Dedifferentiated amniotic fluid mesenchymal stem cell (primary cell): ENCODE measurements at regions not wholly inside any gene's neighbourhood (a gene's known extent, or its start where the extent isn't known, plus 50 kb on each side); places are given as distances from the start of the nearest gene placed in this dataset.
"Not testable (repeated sequence)": the region's sequence is repeated elsewhere in the genome, so short reads cannot be mapped to it uniquely, and the experiment has no call there.

ENCODE experiments used
- DNase-seq: peaks from one replicate; pipeline ENCODE4 v3.0.0-alpha.2; 2016; ENCODE audit errors: extremely low spot score

DNA sequence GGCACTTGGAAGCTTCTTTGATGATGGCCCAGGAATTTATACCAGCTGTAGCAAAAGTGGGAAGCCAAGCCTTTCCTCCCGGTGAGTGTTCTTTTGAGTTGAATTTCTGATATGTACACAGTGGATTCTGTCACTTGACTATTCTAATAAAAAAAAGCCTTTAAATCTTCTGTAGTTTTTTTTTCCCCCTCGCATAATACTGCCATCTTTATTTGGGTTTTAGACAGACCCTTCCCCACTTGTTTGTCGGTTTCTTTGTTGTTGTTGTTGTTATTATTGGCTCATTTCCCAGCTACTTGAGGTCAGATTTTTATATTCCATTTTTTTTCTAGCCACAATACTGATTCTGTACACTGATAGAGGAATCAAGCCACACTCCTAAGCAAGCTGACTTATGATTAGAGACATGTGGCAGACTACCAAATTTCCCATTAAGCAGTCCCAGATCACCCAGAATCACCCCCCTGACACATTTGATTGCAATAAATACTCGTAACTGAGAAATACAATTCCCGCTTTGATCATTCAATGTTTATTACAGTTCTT is 122.4 kb upstream of the IL12A start:
- no peak for DNase-seq

DNA sequence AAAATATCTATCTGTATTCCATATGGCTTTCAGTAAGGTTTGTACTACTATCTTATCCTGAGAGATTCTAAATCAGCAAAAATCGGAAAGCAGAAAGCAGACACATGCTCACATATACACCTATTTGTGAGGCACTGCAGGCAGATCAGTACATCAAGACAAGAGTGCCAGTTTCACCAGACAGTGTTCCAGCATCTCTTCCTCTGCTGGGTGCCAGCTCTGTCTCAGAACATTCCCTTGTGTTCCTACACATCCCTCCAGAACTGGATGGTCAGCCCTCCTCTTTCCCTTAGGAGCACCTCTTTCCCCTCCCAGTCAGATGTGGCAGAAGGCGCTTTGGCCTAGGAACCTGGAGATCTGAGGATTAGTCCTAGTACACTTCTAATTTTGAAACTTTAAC is 121.3 kb upstream of the IL12A start:
- no peak for DNase-seq

- no peak for DNase-seq
Observed at GRCh38 chr3:159870723-159871122, 117.9 kb upstream of the IL12A start.

DNA sequence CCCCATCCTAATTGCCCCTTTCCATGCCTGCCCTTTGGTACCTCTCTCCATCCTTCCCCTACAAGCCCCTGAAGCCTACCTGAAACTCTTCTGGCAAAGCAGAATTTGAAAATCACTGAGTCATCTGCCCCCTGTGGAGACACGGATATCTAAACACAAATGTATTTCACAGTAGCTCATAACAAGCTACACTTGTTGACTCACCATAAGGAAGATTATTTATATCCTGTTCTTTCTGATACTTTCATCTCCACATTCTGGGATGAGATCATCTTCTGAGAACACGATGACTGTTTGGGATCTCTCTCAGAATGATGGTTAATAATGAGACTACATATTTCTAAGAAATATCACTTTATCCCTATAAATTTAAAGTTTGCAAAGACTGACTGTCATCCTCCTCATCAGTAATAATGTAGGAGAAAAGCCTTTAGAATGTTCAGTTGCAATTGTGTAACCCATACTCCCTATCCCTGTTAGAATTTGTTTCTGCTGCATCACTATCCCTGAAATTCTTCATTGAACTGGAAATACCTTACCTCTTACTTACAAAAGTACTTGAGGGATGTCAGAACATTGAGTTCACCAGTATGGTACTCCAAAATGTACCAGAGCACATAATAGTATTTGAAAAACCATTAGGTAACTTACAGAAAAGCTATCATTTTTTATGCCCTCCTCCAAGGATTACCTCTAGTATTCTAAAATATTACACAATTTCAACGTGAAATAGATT is 116.1 kb upstream of the IL12A start:
- DNase-seq, result peak; percentile 64

DNA sequence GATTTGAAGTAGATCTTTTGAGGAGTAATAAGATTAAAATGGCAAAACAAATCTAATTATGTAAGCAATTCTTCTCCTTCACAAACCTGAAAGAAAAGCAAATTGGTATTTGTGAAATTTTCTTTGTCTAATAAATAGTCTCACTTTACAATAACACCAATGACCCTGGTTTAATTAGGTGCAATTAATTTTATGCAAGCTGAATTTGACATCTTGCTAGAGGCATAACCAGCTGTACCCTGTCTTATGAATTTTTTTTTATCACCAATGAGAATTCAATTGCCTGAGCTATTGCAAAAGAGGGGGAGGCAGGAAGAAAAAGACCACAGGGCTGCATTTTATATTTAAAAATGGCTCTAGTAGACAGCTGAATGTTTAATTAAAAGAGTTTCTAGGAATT is 113.5 kb upstream of the IL12A start:
- DNase-seq, result no peak

DNA sequence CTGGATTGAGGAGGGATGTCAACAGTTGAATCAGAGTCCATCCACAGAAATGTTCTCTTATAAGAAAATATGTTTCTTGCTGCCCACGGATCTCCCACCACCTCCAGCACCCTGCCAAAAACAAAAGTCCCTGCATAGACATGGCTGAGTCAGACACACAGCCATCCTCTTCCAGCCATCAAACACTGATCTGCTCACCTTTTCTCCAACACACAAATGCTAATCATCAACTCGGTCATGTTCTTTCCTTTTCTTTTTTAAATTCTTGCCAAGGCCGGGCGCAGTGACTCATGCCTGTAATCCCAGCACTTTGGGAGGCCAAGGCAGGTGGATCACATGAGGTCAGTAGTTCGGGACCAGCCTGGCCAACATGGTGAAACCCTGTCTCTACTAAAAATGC is 110.7 kb upstream of the IL12A start:
- no peak for DNase-seq

DNA sequence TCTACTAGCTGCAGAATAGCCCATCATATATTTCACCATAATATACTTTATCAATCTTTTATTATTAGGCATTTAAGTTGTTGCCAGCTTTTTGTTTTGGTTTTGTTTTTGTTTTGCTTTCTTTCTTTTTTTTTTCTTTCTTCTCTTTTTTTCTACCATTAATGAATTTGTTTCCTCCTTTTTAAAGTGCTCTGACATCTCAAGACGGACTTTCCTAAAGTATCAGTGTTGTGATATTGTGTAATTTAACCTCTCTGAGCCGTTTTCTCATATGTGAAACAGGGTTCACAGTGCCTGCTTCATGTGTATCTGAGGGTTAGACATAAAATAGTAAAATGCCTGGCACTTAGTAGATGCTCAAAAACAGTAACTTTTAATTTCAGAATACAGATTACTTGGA is 109.5 kb upstream of the IL12A start:
- DNase-seq, result no peak

DNA sequence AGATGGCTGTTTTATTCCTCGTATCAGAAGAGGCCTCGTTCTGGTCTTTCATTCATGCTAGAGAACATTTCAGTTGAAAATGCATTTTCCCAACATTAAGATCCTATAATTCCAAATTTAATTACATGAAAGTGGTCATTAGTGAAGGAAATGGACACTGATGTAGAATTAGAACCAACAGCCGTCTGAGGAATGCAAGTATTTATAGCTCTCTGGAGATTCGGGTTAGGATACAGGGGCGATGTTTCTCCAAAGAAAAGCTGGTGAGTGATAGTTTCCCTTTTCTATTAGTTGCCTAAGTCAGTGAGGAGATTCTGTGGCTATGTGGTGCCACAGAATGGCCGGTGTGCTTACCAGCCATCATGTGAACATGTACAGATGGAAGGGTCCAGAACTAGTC is 109.0 kb upstream of the IL12A start:
- DNase-seq, result no peak

DNA sequence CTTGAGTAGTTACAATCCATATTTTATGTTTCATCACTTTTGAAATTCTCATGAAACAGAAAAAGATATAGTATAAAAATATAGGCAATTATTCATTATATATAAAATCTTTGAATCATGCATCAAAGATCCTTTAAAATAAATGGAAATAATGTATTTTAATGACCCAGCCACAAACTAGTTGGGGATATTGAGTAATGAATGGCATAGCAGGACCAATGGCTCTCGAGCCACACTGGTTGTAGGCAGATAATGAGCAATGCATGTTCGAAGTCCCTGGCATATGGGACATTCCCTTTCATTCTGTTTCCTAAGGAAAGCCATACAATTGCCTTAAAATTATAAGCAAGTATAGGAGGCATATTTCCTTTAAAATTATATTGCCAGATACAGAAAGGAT is 107.4 kb upstream of the IL12A start:
- DNase-seq, result no peak

- no peak for DNase-seq
Observed at GRCh38 chr3:159881828-159882309, 106.8 kb upstream of the IL12A start.

DNA sequence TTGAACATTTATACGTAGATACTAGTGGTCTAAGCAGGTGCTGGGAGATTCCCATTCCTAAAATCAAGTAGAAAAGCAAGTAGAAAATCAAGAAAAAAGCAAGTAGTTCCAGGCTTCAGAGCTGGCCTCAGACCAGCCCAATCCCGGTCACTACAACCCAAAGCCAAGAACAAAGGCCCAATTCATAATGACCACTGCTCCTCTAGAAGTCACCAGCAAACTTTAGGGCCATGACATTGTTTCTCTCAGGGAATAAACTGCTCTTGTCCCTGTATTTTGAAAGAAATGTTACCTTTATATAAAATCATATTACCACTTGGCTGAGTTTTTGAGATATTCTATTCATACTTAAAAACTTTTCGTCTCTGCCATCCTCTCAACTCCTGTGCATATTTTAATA is 106.3 kb upstream of the IL12A start:
- no peak for DNase-seq

DNA sequence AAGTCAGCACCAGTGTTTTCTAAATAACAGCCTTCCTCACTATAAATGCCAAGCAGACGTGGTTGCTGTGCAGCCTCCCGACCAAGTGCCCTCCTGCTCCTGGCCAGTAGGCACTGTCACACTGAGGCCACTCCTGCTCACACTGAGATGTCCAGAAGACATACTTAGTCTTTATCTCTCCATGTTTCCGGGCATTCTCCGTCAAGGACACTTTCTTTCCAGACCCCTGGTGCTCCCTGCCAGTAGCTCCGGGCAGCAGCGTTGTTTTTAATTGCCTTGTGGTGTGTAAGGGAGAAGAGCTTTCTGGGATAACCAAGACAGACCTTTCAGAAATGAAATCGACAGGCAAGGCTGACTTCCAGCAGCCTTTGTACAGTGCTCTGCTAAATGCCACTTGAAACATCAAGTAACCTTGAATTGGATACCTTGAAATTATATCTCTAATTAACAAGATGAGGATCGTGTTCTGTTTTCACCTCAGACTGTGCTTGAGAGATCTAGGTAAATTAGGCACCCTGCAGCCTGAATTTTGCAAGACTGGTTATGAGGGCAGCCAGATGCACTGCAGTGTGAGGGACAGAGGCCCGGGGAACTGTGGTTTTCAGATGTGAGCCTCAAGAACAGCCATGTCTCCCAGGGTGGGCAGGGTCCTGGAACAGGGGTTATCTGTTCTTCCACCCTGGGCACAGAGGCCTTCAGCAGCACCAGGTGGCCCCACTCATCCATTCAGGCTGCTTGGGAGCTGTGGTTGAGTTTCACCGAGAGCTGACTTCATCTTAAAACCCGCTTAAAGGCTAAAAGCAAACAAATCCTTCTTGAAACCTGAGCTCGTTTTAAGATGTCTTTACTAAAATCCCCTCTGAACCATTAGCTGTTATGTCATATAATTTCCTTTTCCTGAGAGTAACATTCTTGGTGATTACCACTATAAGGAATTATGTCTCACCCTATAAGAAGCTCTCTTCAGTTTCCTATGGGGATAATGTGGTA is 105.5 kb upstream of the IL12A start:
- DNase-seq, result peak; percentile 54

GRCh38 chr3:159884661-159885402 is 103.8 kb upstream of the IL12A start:
- DNase-seq, result peak; percentile 39

GRCh38 chr3:159886050-159886449 is 102.6 kb upstream of the IL12A start:
- DNase-seq, result no peak

- not testable (repeated sequence) for DNase-seq
Observed at GRCh38 chr3:159886530-159886929, 102.1 kb upstream of the IL12A start.

DNA sequence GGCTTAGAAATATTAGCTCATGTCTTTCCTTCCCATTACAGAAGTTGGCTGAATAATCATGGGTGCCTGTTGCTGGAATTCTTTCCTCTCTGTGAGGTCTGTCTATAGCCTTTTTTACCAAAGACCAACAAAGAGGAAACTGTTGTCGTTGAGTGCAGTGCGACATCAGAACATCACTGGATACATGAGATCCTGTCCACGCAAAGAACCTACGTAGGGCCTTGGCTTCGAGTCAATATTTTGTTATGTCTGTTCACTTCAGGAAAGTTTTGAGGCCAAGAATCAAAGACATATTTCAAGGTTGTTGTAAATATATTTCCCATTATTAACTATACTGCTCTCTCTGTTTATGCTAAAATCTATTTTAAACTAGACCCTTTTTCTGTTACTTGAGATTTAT is 101.5 kb upstream of the IL12A start:
- DNase-seq, result no peak

DNA sequence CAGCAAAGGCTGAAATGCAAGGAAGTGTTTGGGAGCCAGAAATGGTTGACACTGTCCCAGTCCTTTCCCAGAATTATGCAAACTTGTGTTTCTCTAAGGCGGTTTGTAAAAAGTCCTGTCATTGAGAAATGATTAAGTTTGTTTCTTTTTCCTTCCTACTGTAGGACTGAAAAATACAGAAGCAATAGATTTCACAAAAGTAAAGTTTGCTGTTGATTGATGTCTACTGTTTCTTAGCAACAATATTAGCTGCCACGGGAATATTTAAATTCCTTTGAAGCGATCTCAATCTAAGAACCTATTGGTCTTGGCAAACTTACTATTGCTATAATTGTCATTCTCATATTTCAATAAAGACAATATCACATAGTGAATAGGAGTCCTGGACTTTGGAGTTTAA is 100.7 kb upstream of the IL12A start:
- no peak for DNase-seq

DNA sequence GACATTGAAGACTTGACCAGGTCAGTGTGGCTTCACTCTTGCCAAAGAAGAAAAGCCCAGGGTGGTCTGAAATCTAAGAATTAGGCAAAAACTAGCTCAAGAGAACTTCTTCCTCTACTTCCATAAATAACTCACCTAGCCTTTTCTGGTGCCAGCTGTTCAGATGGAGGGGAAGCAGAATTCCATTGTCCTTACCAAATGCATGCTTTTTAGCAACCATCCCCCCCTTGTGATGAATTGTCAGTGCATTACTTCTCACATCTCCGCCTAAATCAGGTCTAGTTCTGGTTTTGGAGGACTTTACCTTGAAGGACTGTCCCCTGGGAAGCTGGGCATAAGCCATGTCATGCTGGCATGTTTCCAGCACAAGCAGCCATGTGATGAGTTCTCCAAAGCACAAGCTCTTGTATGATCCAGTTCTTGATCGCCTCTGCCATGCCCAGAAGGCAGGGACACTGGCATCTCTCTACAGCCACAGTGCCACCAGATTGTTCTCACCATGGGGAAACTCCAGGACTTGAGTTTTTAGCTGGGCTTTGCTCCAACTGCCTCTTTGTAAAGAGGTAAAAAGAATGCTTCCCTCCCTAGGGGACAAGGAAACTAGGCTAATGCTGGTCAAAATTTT is 96.4 kb upstream of the IL12A start:
- DNase-seq, result no peak

- no peak for DNase-seq
Observed at GRCh38 chr3:159892801-159893200, 95.8 kb upstream of the IL12A start.

DNA sequence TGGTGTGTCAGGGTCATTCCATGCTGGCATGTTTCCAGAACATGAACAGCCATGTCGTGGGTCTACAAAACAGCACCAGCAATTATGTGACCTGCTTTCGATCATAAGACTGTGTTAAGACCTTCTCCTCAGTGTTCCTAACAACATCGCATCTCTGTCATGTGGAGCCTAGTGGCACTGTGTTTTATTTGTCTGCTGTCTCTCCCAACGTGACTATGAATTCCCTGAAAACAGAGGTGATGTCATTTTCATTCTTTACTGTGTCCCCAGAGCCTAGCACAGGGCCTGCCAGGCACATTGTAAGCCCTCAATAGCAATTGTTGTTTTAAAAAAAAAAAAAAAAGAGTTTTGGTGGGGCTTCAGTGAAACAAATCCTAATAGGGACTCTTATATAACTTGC is 94.2 kb upstream of the IL12A start:
- DNase-seq, result no peak

DNA sequence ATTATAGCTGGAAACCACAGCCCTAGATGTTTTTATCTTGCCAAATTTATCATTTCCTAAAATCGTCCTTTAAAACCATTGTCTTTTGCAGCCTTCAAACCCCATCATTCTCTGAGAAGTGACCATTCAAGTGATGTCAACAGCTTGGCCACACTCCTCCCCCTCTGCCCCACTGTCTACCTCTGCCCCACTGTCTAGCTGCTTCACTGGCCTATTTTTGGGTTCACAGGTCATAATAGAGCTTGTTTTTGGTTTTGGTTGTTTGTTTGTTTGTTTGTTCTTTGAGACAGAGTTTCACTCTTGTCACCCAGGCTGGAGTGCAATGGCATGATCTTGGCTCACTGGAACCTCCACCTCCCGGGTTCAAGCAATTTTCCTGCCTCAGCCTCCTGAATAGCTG is 93.2 kb upstream of the IL12A start:
- no peak for DNase-seq
